Mucosa of descending colon (tissue), 3 donors: ENCODE measurements at regions not wholly inside any gene's neighbourhood (a gene's known extent, or its start where the extent isn't known, plus 50 kb on each side); places are given as distances from the start of the nearest gene placed in this dataset.

Source experiments
- ATAC-seq: fragments of 200-7000 bp; cut with Tn5 transposase; one replicate; pipeline ENCODE4 v1.9.1; 2020; ENCODE audit warnings: mild to moderate bottlenecking, moderate library complexity
- DNase-seq, 3 donors: peaks; one replicate each; pipeline ENCODE4 v3.0.0-alpha.2; 2020
- H3K36me3 ChIP-seq: fragments of 200-600 bp; one replicate; pipeline ENCODE4 v1.8.0; 2021; ENCODE audit warnings: low read depth, mild to moderate bottlenecking
- H3K4me1 ChIP-seq: fragments of 200-600 bp; one replicate; pipeline ENCODE4 v1.8.0; 2021; ENCODE audit warnings: low read depth, mild to moderate bottlenecking
- H3K4me3 ChIP-seq: fragments of 200-600 bp; one replicate; pipeline ENCODE4 v1.8.0; 2021; ENCODE audit warnings: mild to moderate bottlenecking
- H3K9me3 ChIP-seq: fragments of 200-600 bp; one replicate; pipeline ENCODE4 v1.8.0; 2021; ENCODE audit warnings: mild to moderate bottlenecking
- CTCF ChIP-seq: fragments of 200-600 bp; IDR thresholded peaks from one replicate; pipeline ENCODE4 v1.8.0; 2022; ENCODE audit warnings: antibody characterized with exemption, mild to moderate bottlenecking
- intact Hi-C, 2 donors: fragments of 100-400 bp; cut with DNase I in 1 of 2; cut with micrococcal nuclease in 1 of 2; formaldehyde crosslinking; loops; one replicate each; pipeline versions ENCODE4 v1.11.0 to v1.11.1; 2022; cut with DNase I, micrococcal nuclease
- donor health status: DM: no; HTN: no; CAD: no; lungs with moderate emphysema.
- donor health status: DM: no; HTN: no; CAD: no.
- donor health status: DM: no; HTN: yes; CAD: no.

- Histone ChIP-seq H3K4me1 (peaks cover 19% of the 10 kb centered on the region), H3K4me3 (no peak overlapping the region), H3K9me3 (no peaks in the 10 kb centered on the region), H3K36me3 (no peaks in the 10 kb centered on the region)
- intact Hi-C loops, result no loop called here
- ATAC-seq (no peak), DNase-seq (no peak)
- TF ChIP-seq CTCF, result no peak
Measured at GRCh38 chr7:131061818-131062217, 265.9 kb upstream of the MKLN1 start.

GRCh38 chr7:131066635-131067034, 261.0 kb upstream of the MKLN1 start:
- peaks cover 12% of the 10 kb centered on the region for H3K4me1 ChIP-seq
- H3K9me3 ChIP-seq, result no peaks in the 10 kb centered on the region
- intact Hi-C loops, result no loop called here
- no peaks in the 10 kb centered on the region for H3K36me3 ChIP-seq
- DNase-seq (no peak), ATAC-seq (peak; percentile 52)
- no peak overlapping the region for H3K4me3 ChIP-seq
- TF ChIP-seq CTCF, result no peak

DNA sequence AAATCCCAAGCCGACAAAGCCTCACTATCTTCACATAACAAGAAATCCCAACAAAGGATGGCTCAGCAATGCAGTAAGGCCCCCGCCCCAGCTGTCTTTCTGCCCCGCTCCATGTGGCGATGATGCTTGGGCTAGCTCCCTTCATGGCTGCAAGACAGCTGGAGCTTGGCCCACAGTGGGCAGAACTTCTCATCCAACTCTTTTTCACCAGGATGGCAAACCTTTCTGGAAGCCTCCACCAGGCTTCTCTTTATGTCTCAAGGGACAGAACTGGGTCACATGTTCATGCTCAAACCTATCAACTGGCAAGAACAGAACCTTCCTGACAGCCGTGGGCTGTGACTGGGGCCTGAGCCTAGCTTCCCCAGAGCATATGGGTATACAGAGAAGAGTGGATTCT, 260.5 kb upstream of the MKLN1 start:
- DNase-seq, result no peak
- Histone ChIP-seq H3K36me3 (no peaks in the 10 kb centered on the region), H3K4me3 (no peak overlapping the region), H3K4me1 (peaks cover 15% of the 10 kb centered on the region), H3K9me3 (no peaks in the 10 kb centered on the region)
- no peak for TF ChIP-seq CTCF
- intact Hi-C loops, result no loop called here
- ATAC-seq, result no peak

DNA sequence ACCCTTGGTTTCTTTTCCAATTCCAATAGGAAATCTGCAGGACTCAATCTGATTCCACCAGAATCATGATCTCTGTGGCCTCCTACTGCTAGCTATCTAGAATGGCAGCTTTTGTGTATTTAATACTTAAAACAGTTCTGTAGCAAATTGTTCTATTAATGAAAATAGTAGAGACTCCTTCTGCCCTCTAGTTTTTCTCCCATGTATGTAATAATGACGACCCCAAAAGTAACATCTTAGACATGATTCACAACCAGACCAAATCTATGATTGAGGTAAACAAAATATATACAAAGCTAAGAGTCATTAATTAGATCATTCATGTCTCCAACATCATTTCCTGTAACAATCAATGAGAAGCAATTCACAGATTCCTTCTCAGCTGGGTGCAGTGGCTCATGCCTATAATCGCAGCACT, 259.1 kb upstream of the MKLN1 start:
- peaks cover 15% of the 10 kb centered on the region for H3K4me1 ChIP-seq
- intact Hi-C loops, result no loop called here
- no peak for DNase-seq
- no peak overlapping the region for H3K4me3 ChIP-seq
- no peaks in the 10 kb centered on the region for H3K36me3 ChIP-seq
- TF ChIP-seq CTCF, result no peak
- no peaks in the 10 kb centered on the region for H3K9me3 ChIP-seq
- no peak for ATAC-seq

- intact Hi-C loops, result no loop called here
- peaks cover 11% of the 10 kb centered on the region for H3K4me1 ChIP-seq
Measured at GRCh38 chr7:131071786-131072504, 255.7 kb upstream of the MKLN1 start.

More at GRCh38 chr7:131071786-131072504, 255.7 kb upstream of the MKLN1 start:
- peak; percentile 74 for ATAC-seq
- DNase-seq, result no peak
- Histone ChIP-seq H3K36me3 (no peaks in the 10 kb centered on the region), H3K4me3 (no peak overlapping the region), H3K9me3 (no peaks in the 10 kb centered on the region)
- no peak for TF ChIP-seq CTCF
